ENCODE measurements at regions not wholly inside any gene's neighbourhood (a gene's known extent, or its start where the extent isn't known, plus 50 kb on each side); places are given as distances from the start of the nearest gene placed in this dataset.

DNA sequence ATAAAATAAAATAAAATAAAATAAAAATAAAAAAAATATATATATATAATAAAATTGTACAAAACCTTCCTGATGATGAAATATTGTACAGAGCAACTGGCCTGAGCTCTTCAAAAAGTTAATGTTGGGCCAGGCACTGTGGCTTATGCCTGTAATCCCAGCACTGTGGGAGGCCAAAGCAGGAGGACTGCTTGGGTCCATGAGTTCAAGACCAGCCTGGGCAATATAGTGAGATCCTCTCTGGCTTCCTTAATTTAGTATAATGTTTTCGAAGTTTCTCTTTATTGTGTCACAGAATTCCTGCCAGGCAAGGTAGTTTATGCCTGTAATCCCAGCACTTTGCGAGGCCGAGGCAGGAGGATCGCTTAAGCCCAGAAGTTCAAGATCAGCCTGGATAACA, 113.9 kb upstream of the SALL4 start:
- no peaks in the 10 kb centered on the region for H3K4me1 ChIP-seq (ENCODE audit: control insufficient read depth in 4 of 4, insufficient read depth in 4 of 4, low read length in 3 of 4)
- no peak overlapping the region for H3K4me3 ChIP-seq (ENCODE audit: low read depth in 1 of 3, low read length in 3 of 3)
- H3K27ac ChIP-seq (ENCODE audit: low read depth in 1 of 2, low read length in 2 of 2): no peak overlapping the region
- TF ChIP-seq FOXA1 (IDR thresholded peaks at IDR 0.05) (no peak), GABPA (IDR thresholded peaks at IDR 0.05 in 1 of 2, conservative IDR thresholded peaks at IDR 0.05 in 1 of 2) (no peak), TAF1 (conservative IDR thresholded peaks at IDR 0.05) (no peak), RAD21 (IDR thresholded peaks at IDR 0.05) (no peak), FOXA2 (IDR thresholded peaks at IDR 0.05) (no peak), EGR1 (IDR thresholded peaks at IDR 0.05; ENCODE audit: low read depth in 2 of 2) (no peak), JUND (IDR thresholded peaks at IDR 0.05) (no peak)
- TF ChIP-seq, protein P1, sequence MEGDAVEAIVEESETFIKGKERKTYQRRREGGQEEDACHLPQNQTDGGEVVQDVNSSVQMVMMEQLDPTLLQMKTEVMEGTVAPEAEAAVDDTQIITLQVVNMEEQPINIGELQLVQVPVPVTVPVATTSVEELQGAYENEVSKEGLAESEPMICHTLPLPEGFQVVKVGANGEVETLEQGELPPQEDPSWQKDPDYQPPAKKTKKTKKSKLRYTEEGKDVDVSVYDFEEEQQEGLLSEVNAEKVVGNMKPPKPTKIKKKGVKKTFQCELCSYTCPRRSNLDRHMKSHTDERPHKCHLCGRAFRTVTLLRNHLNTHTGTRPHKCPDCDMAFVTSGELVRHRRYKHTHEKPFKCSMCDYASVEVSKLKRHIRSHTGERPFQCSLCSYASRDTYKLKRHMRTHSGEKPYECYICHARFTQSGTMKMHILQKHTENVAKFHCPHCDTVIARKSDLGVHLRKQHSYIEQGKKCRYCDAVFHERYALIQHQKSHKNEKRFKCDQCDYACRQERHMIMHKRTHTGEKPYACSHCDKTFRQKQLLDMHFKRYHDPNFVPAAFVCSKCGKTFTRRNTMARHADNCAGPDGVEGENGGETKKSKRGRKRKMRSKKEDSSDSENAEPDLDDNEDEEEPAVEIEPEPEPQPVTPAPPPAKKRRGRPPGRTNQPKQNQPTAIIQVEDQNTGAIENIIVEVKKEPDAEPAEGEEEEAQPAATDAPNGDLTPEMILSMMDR (IDR thresholded peaks at IDR 0.05; ENCODE audit: low read depth, low read length, missing input control): no peak
- TF ChIP-seq, protein P2, sequence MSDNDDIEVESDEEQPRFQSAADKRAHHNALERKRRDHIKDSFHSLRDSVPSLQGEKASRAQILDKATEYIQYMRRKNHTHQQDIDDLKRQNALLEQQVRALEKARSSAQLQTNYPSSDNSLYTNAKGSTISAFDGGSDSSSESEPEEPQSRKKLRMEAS (IDR thresholded peaks at IDR 0.05): no peak
- H3K9ac ChIP-seq (ENCODE audit: low read depth in 1 of 2, low read length in 2 of 2): no peak overlapping the region
- DNase-seq (ENCODE audit: low spot score): no peak
- H3K36me3 ChIP-seq (ENCODE audit: control insufficient read depth in 4 of 4, insufficient read depth in 3 of 4, low read depth in 1 of 4, low read length in 3 of 4): no peaks in the 10 kb centered on the region
- H3K27me3 ChIP-seq (ENCODE audit: control insufficient read depth in 4 of 4, insufficient read depth in 4 of 4, low read length in 3 of 4): no peaks in the 10 kb centered on the region
- 88% methylated on average over 4 of the region's 4 CpGs for WGBS
- no peaks in the 10 kb centered on the region for H3K9me3 ChIP-seq (ENCODE audit: control insufficient read depth in 4 of 4, low read length in 3 of 4)

DNA sequence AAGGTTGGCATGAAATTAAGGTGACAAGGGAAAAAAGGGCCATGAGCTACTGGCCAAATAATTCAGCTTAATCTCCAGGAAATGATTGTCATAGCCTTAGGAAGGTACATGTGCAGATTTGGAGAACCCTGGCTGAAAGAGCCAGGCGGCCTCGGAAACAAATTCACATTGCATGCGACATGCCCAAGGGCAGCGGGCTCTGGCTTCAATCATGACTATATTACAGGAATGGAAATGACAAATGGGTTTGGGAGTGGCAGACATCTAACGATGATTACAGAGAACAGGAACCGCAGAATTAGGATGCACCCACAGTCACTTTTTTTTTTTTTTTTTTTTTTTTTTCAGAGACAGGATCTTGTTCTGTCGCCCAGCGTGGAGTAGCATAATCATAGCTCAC, 112.4 kb upstream of the SALL4 start:
- Histone ChIP-seq H3K4me3 (ENCODE audit: low read depth in 1 of 3, low read length in 3 of 3) (no peak overlapping the region), H3K36me3 (ENCODE audit: control insufficient read depth in 4 of 4, insufficient read depth in 3 of 4, low read depth in 1 of 4, low read length in 3 of 4) (no peaks in the 10 kb centered on the region), H3K9ac (ENCODE audit: low read depth in 1 of 2, low read length in 2 of 2) (no peak overlapping the region), H3K27me3 (ENCODE audit: control insufficient read depth in 4 of 4, insufficient read depth in 4 of 4, low read length in 3 of 4) (no peaks in the 10 kb centered on the region), H3K9me3 (ENCODE audit: control insufficient read depth in 4 of 4, low read length in 3 of 4) (no peaks in the 10 kb centered on the region), H3K27ac (ENCODE audit: low read depth in 1 of 2, low read length in 2 of 2) (no peak overlapping the region), H3K4me1 (ENCODE audit: control insufficient read depth in 4 of 4, insufficient read depth in 4 of 4, low read length in 3 of 4) (no peaks in the 10 kb centered on the region)
- no peak for TF ChIP-seq HNF4G (IDR thresholded peaks at IDR 0.05)
- TF ChIP-seq HNF4A (conservative IDR thresholded peaks at IDR 0.05): no peak
- TF ChIP-seq RXRA (IDR thresholded peaks at IDR 0.05): no peak
- TF ChIP-seq SP1 (IDR thresholded peaks at IDR 0.05): no peak
- no peak for TF ChIP-seq EGR1 (IDR thresholded peaks at IDR 0.05; ENCODE audit: low read depth in 2 of 2)
- no peak for TF ChIP-seq TAF1 (conservative IDR thresholded peaks at IDR 0.05)
- no peak for TF ChIP-seq RAD21 (IDR thresholded peaks at IDR 0.05)
- TF ChIP-seq, protein P1 (IDR thresholded peaks at IDR 0.05; ENCODE audit: low read depth, low read length, missing input control): no peak
- no peak for TF ChIP-seq YY1 (IDR thresholded peaks at IDR 0.05)
- no peak for TF ChIP-seq JUND (IDR thresholded peaks at IDR 0.05)
- TF ChIP-seq FOXA1 (IDR thresholded peaks at IDR 0.05): no peak
- TF ChIP-seq NR2F2 (IDR thresholded peaks at IDR 0.05): no peak
- TF ChIP-seq, protein P3, sequence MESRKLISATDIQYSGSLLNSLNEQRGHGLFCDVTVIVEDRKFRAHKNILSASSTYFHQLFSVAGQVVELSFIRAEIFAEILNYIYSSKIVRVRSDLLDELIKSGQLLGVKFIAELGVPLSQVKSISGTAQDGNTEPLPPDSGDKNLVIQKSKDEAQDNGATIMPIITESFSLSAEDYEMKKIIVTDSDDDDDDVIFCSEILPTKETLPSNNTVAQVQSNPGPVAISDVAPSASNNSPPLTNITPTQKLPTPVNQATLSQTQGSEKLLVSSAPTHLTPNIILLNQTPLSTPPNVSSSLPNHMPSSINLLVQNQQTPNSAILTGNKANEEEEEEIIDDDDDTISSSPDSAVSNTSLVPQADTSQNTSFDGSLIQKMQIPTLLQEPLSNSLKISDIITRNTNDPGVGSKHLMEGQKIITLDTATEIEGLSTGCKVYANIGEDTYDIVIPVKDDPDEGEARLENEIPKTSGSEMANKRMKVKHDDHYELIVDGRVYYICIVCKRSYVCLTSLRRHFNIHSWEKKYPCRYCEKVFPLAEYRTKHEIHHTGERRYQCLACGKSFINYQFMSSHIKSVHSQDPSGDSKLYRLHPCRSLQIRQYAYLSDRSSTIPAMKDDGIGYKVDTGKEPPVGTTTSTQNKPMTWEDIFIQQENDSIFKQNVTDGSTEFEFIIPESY (IDR thresholded peaks at IDR 0.05): no peak
- TF ChIP-seq FOXA2 (IDR thresholded peaks at IDR 0.05): no peak
- TF ChIP-seq GABPA (IDR thresholded peaks at IDR 0.05 in 1 of 2, conservative IDR thresholded peaks at IDR 0.05 in 1 of 2): no peak
- TF ChIP-seq, protein P2 (IDR thresholded peaks at IDR 0.05): no peak
- TF ChIP-seq, protein P4, sequence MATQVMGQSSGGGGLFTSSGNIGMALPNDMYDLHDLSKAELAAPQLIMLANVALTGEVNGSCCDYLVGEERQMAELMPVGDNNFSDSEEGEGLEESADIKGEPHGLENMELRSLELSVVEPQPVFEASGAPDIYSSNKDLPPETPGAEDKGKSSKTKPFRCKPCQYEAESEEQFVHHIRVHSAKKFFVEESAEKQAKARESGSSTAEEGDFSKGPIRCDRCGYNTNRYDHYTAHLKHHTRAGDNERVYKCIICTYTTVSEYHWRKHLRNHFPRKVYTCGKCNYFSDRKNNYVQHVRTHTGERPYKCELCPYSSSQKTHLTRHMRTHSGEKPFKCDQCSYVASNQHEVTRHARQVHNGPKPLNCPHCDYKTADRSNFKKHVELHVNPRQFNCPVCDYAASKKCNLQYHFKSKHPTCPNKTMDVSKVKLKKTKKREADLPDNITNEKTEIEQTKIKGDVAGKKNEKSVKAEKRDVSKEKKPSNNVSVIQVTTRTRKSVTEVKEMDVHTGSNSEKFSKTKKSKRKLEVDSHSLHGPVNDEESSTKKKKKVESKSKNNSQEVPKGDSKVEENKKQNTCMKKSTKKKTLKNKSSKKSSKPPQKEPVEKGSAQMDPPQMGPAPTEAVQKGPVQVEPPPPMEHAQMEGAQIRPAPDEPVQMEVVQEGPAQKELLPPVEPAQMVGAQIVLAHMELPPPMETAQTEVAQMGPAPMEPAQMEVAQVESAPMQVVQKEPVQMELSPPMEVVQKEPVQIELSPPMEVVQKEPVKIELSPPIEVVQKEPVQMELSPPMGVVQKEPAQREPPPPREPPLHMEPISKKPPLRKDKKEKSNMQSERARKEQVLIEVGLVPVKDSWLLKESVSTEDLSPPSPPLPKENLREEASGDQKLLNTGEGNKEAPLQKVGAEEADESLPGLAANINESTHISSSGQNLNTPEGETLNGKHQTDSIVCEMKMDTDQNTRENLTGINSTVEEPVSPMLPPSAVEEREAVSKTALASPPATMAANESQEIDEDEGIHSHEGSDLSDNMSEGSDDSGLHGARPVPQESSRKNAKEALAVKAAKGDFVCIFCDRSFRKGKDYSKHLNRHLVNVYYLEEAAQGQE (IDR thresholded peaks at IDR 0.05): no peak
- no peak for TF ChIP-seq ATF3 (IDR thresholded peaks at IDR 0.05)
- DNase-seq (ENCODE audit: low spot score): no peak
- WGBS: 93% methylated on average over 8 of the region's 8 CpGs

Measured in liver (tissue), 8 donors.